Loucy (cell line): ENCODE measurements at regions not wholly inside any gene's neighbourhood (a gene's known extent, or its start where the extent isn't known, plus 50 kb on each side); places are given as distances from the start of the nearest gene placed in this dataset.

Source experiments
- H2AFZ ChIP-seq: fragments of 200-600 bp; sonication (generic); 2 replicates; pipeline ENCODE4 v1.6.0; 2016; ENCODE audit warnings: antibody characterized with exemption, mild to moderate bottlenecking, low read length, moderate library complexity
- H3F3A ChIP-seq: fragments of 200-600 bp; 2 replicates; pipeline ENCODE4 v1.6.0; 2016; ENCODE audit warnings: antibody characterized with exemption, low read depth, mild to moderate bottlenecking
- H3K27me3 ChIP-seq: fragments of 200-600 bp; sonication (generic); 2 replicates; pipeline ENCODE4 v1.6.1; 2014; ENCODE audit warnings: low read length, mild to moderate bottlenecking; ENCODE audit not compliant: insufficient read depth, poor library complexity, severe bottlenecking
- H3K36me3 ChIP-seq: fragments of 200-600 bp; sonication (generic); 2 replicates; pipeline ENCODE4 v1.6.1; 2016; ENCODE audit warnings: low read length; ENCODE audit not compliant: insufficient read depth
- H3K4me1 ChIP-seq: fragments of 200-600 bp; sonication (generic); 2 replicates; pipeline ENCODE4 v1.5.1; 2014; ENCODE audit warnings: low read length, mild to moderate bottlenecking; ENCODE audit not compliant: insufficient read depth, poor library complexity, severe bottlenecking
- H3K4me2 ChIP-seq: fragments of 200-600 bp; sonication (generic); 2 replicates; pipeline ENCODE4 v1.6.0; 2014; ENCODE audit warnings: antibody characterized with exemption, low read length, low read depth, mild to moderate bottlenecking; ENCODE audit not compliant: poor library complexity, severe bottlenecking
- H3K4me3 ChIP-seq: fragments of 200-600 bp; sonication (generic); 2 replicates; pipeline ENCODE4 v1.5.1; 2014; ENCODE audit warnings: low read length, mild to moderate bottlenecking, mixed read lengths; ENCODE audit not compliant: poor library complexity, severe bottlenecking
- H3K79me2 ChIP-seq: fragments of 200-600 bp; sonication (generic); 2 replicates; pipeline ENCODE4 v1.6.1; 2014; ENCODE audit warnings: low read length; ENCODE audit not compliant: insufficient read depth
- H3K9ac ChIP-seq: fragments of 200-600 bp; sonication (generic); 2 replicates; pipeline ENCODE4 v1.6.0; 2014; ENCODE audit warnings: mild to moderate bottlenecking, low read depth, low read length, moderate library complexity; ENCODE audit not compliant: poor library complexity, severe bottlenecking
- H3K9me2 ChIP-seq: fragments of 200-600 bp; sonication (generic); replicated peaks from 2 replicates; pipeline ENCODE4 v1.6.1; 2016; ENCODE audit warnings: low read depth, low read length, mixed read lengths
- H3K9me3 ChIP-seq: fragments of 200-600 bp; sonication (generic); 2 replicates; pipeline ENCODE4 v1.6.1; 2014; ENCODE audit warnings: mild to moderate bottlenecking, antibody characterized with exemption, low read length, low read depth; ENCODE audit not compliant: insufficient read depth
- H4K20me1 ChIP-seq: fragments of 200-600 bp; sonication (generic); 2 replicates; pipeline ENCODE4 v1.6.0; 2014; ENCODE audit warnings: antibody characterized with exemption, low read length, mild to moderate bottlenecking; ENCODE audit not compliant: insufficient read depth, poor library complexity, severe bottlenecking
- EZH2phosphoT487 ChIP-seq: fragments of 200-600 bp; IDR thresholded peaks from 2 replicates; pipeline ENCODE4 v1.6.1; 2018; ENCODE audit warnings: antibody characterized with exemption, mild to moderate bottlenecking, moderate library complexity, borderline replicate concordance
- TF ChIP-seq, protein P1 (sequence below): fragments of 200-600 bp; sonication (generic); conservative IDR thresholded peaks from 2 replicates; pipeline ENCODE4 v1.5.1; 2014; ENCODE audit warnings: mild to moderate bottlenecking, antibody characterized with exemption, low read length

GRCh38 chr11:23022854-23023253 lies 162.6 kb upstream of the CCDC179 start:
- Histone ChIP-seq H3K79me2 (no peaks in the 10 kb centered on the region), H3K4me2 (no peak overlapping the region), H3K4me1 (peaks cover 12% of the 10 kb centered on the region), H3K4me3 (no peak overlapping the region), H2AFZ (no peak overlapping the region), H3K36me3 (no peaks in the 10 kb centered on the region), H3K9me2 (no peaks in the 10 kb centered on the region), H3K27me3 (no peaks in the 10 kb centered on the region), H3K9me3 (no peaks in the 10 kb centered on the region), H4K20me1 (no peaks in the 10 kb centered on the region), H3F3A (0 out of 2 replicates have a peak, but pooled peaks cover 3% of the 10 kb centered on the region), H3K9ac (no peak overlapping the region)
- TF ChIP-seq EZH2phosphoT487, result no peak
- TF ChIP-seq, protein P1, sequence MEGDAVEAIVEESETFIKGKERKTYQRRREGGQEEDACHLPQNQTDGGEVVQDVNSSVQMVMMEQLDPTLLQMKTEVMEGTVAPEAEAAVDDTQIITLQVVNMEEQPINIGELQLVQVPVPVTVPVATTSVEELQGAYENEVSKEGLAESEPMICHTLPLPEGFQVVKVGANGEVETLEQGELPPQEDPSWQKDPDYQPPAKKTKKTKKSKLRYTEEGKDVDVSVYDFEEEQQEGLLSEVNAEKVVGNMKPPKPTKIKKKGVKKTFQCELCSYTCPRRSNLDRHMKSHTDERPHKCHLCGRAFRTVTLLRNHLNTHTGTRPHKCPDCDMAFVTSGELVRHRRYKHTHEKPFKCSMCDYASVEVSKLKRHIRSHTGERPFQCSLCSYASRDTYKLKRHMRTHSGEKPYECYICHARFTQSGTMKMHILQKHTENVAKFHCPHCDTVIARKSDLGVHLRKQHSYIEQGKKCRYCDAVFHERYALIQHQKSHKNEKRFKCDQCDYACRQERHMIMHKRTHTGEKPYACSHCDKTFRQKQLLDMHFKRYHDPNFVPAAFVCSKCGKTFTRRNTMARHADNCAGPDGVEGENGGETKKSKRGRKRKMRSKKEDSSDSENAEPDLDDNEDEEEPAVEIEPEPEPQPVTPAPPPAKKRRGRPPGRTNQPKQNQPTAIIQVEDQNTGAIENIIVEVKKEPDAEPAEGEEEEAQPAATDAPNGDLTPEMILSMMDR, result no peak

GRCh38 chr11:23023319-23023718 lies 163.0 kb upstream of the CCDC179 start:
- Histone ChIP-seq H3K36me3 (no peaks in the 10 kb centered on the region), H3K4me3 (no peak overlapping the region), H3K9me3 (no peaks in the 10 kb centered on the region), H3K4me1 (peaks cover 12% of the 10 kb centered on the region), H3F3A (0 out of 2 replicates have a peak, but pooled peaks cover 3% of the 10 kb centered on the region), H2AFZ (no peak overlapping the region), H3K9ac (no peak overlapping the region), H3K27me3 (no peaks in the 10 kb centered on the region), H3K9me2 (no peaks in the 10 kb centered on the region), H3K79me2 (no peaks in the 10 kb centered on the region), H3K4me2 (no peak overlapping the region), H4K20me1 (no peaks in the 10 kb centered on the region)
- TF ChIP-seq, protein P1, result no peak
- no peak for TF ChIP-seq EZH2phosphoT487

DNA sequence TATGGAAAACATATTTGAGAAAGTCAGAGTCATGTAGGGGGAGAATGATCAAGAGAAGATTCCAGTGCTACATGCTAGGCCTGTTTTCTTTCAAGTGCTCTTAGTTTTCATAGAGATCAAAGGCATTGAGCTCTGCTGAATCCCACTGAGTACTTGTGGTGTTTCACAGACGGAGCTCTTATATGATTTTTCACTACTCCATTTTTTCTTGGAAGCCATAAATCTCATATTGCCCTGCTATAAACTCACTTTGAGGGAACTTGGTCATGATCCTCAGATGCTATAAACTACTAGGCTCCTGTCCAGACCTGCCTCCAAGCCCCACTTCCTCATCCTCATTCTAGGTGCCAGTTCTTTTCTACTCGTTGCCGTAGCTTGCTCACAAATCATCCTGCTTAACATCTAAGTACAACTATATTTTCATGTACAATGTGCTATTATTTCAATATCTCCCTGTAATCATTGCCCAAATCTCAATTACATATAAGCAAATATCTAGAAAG lies 180.8 kb upstream of the CCDC179 start:
- no peak overlapping the region for H3K4me2 ChIP-seq
- H2AFZ ChIP-seq, result no peak overlapping the region
- no peaks in the 10 kb centered on the region for H3K9me2 ChIP-seq
- no peaks in the 10 kb centered on the region for H3K27me3 ChIP-seq
- H4K20me1 ChIP-seq, result no peaks in the 10 kb centered on the region
- H3K9me3 ChIP-seq, result no peaks in the 10 kb centered on the region
- H3K4me3 ChIP-seq, result no peak overlapping the region
- no peaks in the 10 kb centered on the region for H3F3A ChIP-seq
- no peaks in the 10 kb centered on the region for H3K36me3 ChIP-seq
- no peaks in the 10 kb centered on the region for H3K4me1 ChIP-seq
- TF ChIP-seq EZH2phosphoT487, result no peak
- TF ChIP-seq, protein P1, result no peak
- no peaks in the 10 kb centered on the region for H3K79me2 ChIP-seq
- no peak overlapping the region for H3K9ac ChIP-seq
